Liver (tissue), 8 donors: ENCODE measurements at regions not wholly inside any gene's neighbourhood (a gene's known extent, or its start where the extent isn't known, plus 50 kb on each side); places are given as distances from the start of the nearest gene placed in this dataset.
A peak's percentile ranks its signal among the peaks of the same experiment; 100 is the strongest.

ENCODE experiments used
- DNase-seq: peaks from one replicate; pipeline ENCODE4 v3.0.0-alpha.2; 2017; ENCODE audit warnings: low spot score
- H3K27ac ChIP-seq, 2 donors: one replicate each; pipeline ENCODE4 v1.7.0; 2013; ENCODE audit warnings: inconsistent platforms in 2 of 2, low read length in 2 of 2, control low read depth in 1 of 2, low read depth in 1 of 2, mild to moderate bottlenecking in 1 of 2
- H3K27me3 ChIP-seq, 4 donors: one replicate each; pipeline versions ENCODE4 v1.6.1 to v1.7.0; 2013; ENCODE audit warnings: low read length in 3 of 4, inconsistent platforms in 1 of 4, mild to moderate bottlenecking in 1 of 4, moderate library complexity in 1 of 4; ENCODE audit not compliant: control insufficient read depth in 4 of 4, insufficient read depth in 4 of 4
- H3K36me3 ChIP-seq, 4 donors: one replicate each; pipeline versions ENCODE4 v1.6.1 to v1.7.0; 2013; ENCODE audit warnings: low read length in 3 of 4, mild to moderate bottlenecking in 3 of 4, low read depth in 1 of 4, moderate library complexity in 1 of 4; ENCODE audit not compliant: control insufficient read depth in 4 of 4, insufficient read depth in 3 of 4
- H3K4me1 ChIP-seq, 4 donors: one replicate each; pipeline versions ENCODE4 v1.6.1 to v1.7.0; 2013; ENCODE audit warnings: low read length in 3 of 4, mild to moderate bottlenecking in 3 of 4, moderate library complexity in 1 of 4; ENCODE audit not compliant: control insufficient read depth in 4 of 4, insufficient read depth in 4 of 4
- H3K4me3 ChIP-seq, 3 donors: one replicate each; pipeline versions ENCODE4 v1.6.1 to v1.7.0; 2013; ENCODE audit warnings: low read length in 3 of 3, control low read depth in 1 of 3, low read depth in 1 of 3, mild to moderate bottlenecking in 1 of 3
- H3K9ac ChIP-seq, 2 donors: one replicate each; pipeline ENCODE4 v1.7.0; 2013; ENCODE audit warnings: low read length in 2 of 2, mild to moderate bottlenecking in 2 of 2, moderate library complexity in 2 of 2, control low read depth in 1 of 2, low read depth in 1 of 2
- H3K9me3 ChIP-seq, 4 donors: one replicate each; pipeline versions ENCODE4 v1.6.1 to v1.7.0; 2013; ENCODE audit warnings: low read length in 3 of 4; ENCODE audit not compliant: control insufficient read depth in 4 of 4
- FOXA1 ChIP-seq: IDR thresholded peaks from 2 replicates; pipeline ENCODE4 v1.6.1; 2016; ENCODE audit warnings: antibody characterized with exemption
- FOXA2 ChIP-seq: IDR thresholded peaks from 2 replicates; pipeline ENCODE4 v1.6.1; 2016; ENCODE audit warnings: antibody characterized with exemption
- HNF4A ChIP-seq, 2 donors: conservative IDR thresholded peaks; 2 replicates each; pipeline ENCODE4 v1.6.1; 2016; ENCODE audit warnings: antibody characterized with exemption in 2 of 2, mild to moderate bottlenecking in 2 of 2
- HNF4G ChIP-seq: IDR thresholded peaks from 2 replicates; pipeline ENCODE4 v1.6.1; 2016; ENCODE audit warnings: antibody characterized with exemption
- JUND ChIP-seq, 2 donors: IDR thresholded peaks; 2 replicates each; pipeline ENCODE4 v1.6.1; 2016; ENCODE audit warnings: antibody characterized with exemption in 2 of 2
- NR2F2 ChIP-seq: IDR thresholded peaks from 2 replicates; pipeline ENCODE4 v1.6.1; 2016; ENCODE audit warnings: antibody characterized with exemption
- RAD21 ChIP-seq, 2 donors: IDR thresholded peaks; 2 replicates each; pipeline ENCODE4 v1.6.1; 2016; ENCODE audit warnings: antibody characterized with exemption in 2 of 2, mild to moderate bottlenecking in 2 of 2
- RXRA ChIP-seq, 2 donors: IDR thresholded peaks; 2 replicates each; pipeline ENCODE4 v1.6.1; 2017 to 2018; ENCODE audit warnings: antibody characterized with exemption in 2 of 2, mild to moderate bottlenecking in 1 of 2
- SP1 ChIP-seq: IDR thresholded peaks from 2 replicates; pipeline ENCODE4 v1.6.1; 2018; ENCODE audit warnings: antibody characterized with exemption, mild to moderate bottlenecking
- TAF1 ChIP-seq: conservative IDR thresholded peaks from 2 replicates; pipeline ENCODE4 v1.6.1; 2016; ENCODE audit warnings: antibody characterized with exemption, mild to moderate bottlenecking
- YY1 ChIP-seq: IDR thresholded peaks from 2 replicates; pipeline ENCODE4 v1.6.1; 2016; ENCODE audit warnings: antibody characterized with exemption, mild to moderate bottlenecking
- WGBS: extraction: QIAGEN DNeasy Blood & Tissue Kit; methylation state at CpG from one replicate; pipeline ENCODE4 v1.1.7; 2013; 5-methylcytosine and 5-hydroxymethylcytosine counted together
- TF ChIP-seq, protein P1 (sequence below): IDR thresholded peaks from 2 replicates; pipeline ENCODE4 v1.6.1; 2016; ENCODE audit warnings: antibody characterized with exemption
- TF ChIP-seq, protein P2 (sequence below): IDR thresholded peaks from 2 replicates; pipeline ENCODE4 v1.6.1; 2016; ENCODE audit warnings: antibody characterized with exemption
- TF ChIP-seq, protein P3 (sequence below): fragments of 150-350 bp; IDR thresholded peaks from 2 replicates; pipeline ENCODE4 v1.5.1; 2017; ENCODE audit warnings: improper control_type of control experiment, low read depth, low read length; ENCODE audit not compliant: missing input control
- TF ChIP-seq, protein P4 (sequence below): IDR thresholded peaks from 2 replicates; pipeline ENCODE4 v1.6.1; 2016; ENCODE audit warnings: antibody characterized with exemption, mild to moderate bottlenecking
- donor health status: healthy.
- donor health status: healthy.
- donor health status: healthy.
- donor health status: healthy.
- donor health status: healthy.

DNA sequence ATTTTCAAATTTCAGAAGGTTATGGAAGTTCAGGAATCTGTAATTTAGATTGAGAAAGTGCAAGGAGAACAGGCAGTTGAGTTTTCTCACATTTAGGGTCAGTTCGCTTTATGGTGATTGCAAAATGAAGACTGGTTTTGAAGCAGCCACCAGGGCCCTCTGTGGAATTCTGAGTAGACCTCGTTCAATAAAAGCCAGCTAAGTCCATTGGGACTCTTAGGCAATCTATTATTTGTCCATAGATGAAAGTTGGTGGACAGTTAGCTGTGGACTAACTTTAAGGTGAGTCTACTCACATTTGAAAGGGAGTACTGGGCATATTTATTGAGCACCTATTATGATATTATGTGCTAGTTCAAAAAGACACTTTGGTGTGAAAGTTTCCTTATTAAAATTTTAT is 266.3 kb upstream of the LINC00305 start (continued):
- TF ChIP-seq, protein P1, sequence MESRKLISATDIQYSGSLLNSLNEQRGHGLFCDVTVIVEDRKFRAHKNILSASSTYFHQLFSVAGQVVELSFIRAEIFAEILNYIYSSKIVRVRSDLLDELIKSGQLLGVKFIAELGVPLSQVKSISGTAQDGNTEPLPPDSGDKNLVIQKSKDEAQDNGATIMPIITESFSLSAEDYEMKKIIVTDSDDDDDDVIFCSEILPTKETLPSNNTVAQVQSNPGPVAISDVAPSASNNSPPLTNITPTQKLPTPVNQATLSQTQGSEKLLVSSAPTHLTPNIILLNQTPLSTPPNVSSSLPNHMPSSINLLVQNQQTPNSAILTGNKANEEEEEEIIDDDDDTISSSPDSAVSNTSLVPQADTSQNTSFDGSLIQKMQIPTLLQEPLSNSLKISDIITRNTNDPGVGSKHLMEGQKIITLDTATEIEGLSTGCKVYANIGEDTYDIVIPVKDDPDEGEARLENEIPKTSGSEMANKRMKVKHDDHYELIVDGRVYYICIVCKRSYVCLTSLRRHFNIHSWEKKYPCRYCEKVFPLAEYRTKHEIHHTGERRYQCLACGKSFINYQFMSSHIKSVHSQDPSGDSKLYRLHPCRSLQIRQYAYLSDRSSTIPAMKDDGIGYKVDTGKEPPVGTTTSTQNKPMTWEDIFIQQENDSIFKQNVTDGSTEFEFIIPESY, result no peak
- TF ChIP-seq FOXA1 (no peak), SP1 (no peak)

DNA sequence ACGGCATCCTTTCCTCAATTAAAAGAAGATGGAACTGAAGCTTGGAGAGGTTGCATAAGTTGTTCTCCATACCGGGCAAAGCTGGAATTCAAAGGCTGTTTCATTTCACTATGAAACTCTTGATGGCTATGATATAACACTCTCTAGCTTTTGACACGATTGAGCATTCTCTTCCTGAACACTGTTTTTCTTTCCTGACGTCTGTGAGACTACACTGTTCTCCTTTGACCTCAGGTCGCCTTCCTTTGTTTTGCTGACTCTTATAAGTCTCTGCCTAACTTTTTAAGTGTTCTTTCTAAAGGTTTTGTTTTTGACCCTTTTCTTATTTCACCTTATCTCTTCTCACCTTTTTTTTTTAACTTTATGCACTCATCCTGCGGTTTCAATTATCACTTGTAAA is 261.8 kb upstream of the LINC00305 start:
- DNase-seq, result no peak
- H3K4me3 ChIP-seq, result no peak overlapping the region
- no peaks in the 10 kb centered on the region for H3K27me3 ChIP-seq
- TF ChIP-seq NR2F2 (no peak), SP1 (no peak)
- TF ChIP-seq, protein P2, sequence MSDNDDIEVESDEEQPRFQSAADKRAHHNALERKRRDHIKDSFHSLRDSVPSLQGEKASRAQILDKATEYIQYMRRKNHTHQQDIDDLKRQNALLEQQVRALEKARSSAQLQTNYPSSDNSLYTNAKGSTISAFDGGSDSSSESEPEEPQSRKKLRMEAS, result no peak
- H3K9me3 ChIP-seq, result no peaks in the 10 kb centered on the region
- peaks cover 0 to 9% (median 2%) of the 10 kb centered on the region in 4 donors for H3K4me1 ChIP-seq
- 63% methylated on average over 6 of the region's 6 CpGs for whole genome bisulfite sequencing
- H3K36me3 ChIP-seq, result no peaks in the 10 kb centered on the region
- no peak overlapping the region for H3K27ac ChIP-seq
- H3K9ac ChIP-seq, result no peak overlapping the region

DNA sequence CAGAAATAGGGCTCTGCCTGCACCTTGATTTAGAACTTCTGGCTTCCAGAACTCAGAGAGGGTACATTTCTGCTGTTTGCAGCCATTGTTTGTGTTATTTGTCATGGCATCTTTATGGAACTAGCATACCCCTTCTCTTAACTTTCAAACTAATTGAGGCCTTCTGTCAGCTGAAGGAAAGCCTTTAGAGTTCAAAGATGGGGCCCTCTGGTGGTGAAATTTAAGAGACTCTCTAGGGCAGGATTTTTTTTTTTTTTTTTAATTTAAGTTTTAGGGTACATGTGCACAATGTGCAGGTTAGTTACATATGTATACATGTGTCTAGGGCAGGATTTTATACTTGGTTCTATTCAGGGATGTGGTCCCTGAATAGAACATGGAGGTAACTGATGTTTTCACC is 260.6 kb upstream of the LINC00305 start:
- Histone ChIP-seq H3K36me3 (no peaks in the 10 kb centered on the region), H3K27ac (no peak overlapping the region), H3K27me3 (no peaks in the 10 kb centered on the region), H3K4me3 (no peak overlapping the region), H3K4me1 (peaks cover 0 to 9% (median 2%) of the 10 kb centered on the region in 4 donors), H3K9ac (no peak overlapping the region), H3K9me3 (no peaks in the 10 kb centered on the region)
- TF ChIP-seq RAD21 (IDR thresholded peaks at IDR 0.05) (peak; percentile 71 to 77), HNF4G (no peak)
- TF ChIP-seq, protein P3, sequence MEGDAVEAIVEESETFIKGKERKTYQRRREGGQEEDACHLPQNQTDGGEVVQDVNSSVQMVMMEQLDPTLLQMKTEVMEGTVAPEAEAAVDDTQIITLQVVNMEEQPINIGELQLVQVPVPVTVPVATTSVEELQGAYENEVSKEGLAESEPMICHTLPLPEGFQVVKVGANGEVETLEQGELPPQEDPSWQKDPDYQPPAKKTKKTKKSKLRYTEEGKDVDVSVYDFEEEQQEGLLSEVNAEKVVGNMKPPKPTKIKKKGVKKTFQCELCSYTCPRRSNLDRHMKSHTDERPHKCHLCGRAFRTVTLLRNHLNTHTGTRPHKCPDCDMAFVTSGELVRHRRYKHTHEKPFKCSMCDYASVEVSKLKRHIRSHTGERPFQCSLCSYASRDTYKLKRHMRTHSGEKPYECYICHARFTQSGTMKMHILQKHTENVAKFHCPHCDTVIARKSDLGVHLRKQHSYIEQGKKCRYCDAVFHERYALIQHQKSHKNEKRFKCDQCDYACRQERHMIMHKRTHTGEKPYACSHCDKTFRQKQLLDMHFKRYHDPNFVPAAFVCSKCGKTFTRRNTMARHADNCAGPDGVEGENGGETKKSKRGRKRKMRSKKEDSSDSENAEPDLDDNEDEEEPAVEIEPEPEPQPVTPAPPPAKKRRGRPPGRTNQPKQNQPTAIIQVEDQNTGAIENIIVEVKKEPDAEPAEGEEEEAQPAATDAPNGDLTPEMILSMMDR, result peak; percentile 44
- DNase-seq, result no peak

DNA sequence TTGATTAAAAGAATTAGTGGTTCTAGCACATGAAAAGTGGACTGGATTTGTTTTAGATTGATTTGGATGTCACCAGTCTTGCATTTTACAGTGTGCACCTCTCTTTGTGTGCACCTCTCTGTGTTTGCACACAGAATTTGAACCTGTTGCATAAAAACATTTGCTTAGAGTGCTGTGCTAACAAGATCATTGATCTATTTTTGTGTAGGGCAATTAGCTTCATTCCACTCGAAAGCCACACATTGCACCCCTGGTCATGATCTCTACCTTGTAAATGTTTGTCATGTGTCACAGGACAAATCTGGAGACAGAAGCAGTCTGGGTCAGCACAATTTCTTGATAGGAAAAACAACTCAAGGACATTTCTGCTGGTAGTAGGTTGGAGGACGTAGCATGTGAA is 258.7 kb upstream of the LINC00305 start:
- Histone ChIP-seq H3K9me3 (no peaks in the 10 kb centered on the region), H3K9ac (no peak overlapping the region), H3K4me1 (peaks cover 0 to 9% (median 2%) of the 10 kb centered on the region in 4 donors), H3K4me3 (no peak overlapping the region), H3K27ac (peak overlapping the region in 1 of 2 donors; percentile 51), H3K27me3 (no peaks in the 10 kb centered on the region), H3K36me3 (no peaks in the 10 kb centered on the region)
- DNase-seq, result no peak
- 28% methylated on average over 2 of the region's 2 CpGs for WGBS
- TF ChIP-seq HNF4A (conservative IDR thresholded peaks at IDR 0.05) (peak; percentile 70 to 76), YY1 (peak; percentile 41), FOXA2 (peak; percentile 45), RXRA (IDR thresholded peaks at IDR 0.05) (peak; percentile 86 to 89), TAF1 (no peak), JUND (IDR thresholded peaks at IDR 0.05) (peak in 1 of 2 donors; percentile 62), NR2F2 (no peak)
- TF ChIP-seq, protein P4, sequence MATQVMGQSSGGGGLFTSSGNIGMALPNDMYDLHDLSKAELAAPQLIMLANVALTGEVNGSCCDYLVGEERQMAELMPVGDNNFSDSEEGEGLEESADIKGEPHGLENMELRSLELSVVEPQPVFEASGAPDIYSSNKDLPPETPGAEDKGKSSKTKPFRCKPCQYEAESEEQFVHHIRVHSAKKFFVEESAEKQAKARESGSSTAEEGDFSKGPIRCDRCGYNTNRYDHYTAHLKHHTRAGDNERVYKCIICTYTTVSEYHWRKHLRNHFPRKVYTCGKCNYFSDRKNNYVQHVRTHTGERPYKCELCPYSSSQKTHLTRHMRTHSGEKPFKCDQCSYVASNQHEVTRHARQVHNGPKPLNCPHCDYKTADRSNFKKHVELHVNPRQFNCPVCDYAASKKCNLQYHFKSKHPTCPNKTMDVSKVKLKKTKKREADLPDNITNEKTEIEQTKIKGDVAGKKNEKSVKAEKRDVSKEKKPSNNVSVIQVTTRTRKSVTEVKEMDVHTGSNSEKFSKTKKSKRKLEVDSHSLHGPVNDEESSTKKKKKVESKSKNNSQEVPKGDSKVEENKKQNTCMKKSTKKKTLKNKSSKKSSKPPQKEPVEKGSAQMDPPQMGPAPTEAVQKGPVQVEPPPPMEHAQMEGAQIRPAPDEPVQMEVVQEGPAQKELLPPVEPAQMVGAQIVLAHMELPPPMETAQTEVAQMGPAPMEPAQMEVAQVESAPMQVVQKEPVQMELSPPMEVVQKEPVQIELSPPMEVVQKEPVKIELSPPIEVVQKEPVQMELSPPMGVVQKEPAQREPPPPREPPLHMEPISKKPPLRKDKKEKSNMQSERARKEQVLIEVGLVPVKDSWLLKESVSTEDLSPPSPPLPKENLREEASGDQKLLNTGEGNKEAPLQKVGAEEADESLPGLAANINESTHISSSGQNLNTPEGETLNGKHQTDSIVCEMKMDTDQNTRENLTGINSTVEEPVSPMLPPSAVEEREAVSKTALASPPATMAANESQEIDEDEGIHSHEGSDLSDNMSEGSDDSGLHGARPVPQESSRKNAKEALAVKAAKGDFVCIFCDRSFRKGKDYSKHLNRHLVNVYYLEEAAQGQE, result peak; percentile 44
- TF ChIP-seq, protein P3, result no peak
- TF ChIP-seq, protein P2, result peak; percentile 68
